Ascending aorta (tissue), 2 donors: ENCODE measurements at regions not wholly inside any gene's neighbourhood (a gene's known extent, or its start where the extent isn't known, plus 50 kb on each side); places are given as distances from the start of the nearest gene placed in this dataset.

Experiments
- DNase-seq, 2 donors: peaks; one replicate each; pipeline ENCODE4 v3.0.0-alpha.2; 2019; ENCODE audit warnings: low spot score in 2 of 2
- H3K27ac ChIP-seq, 2 donors: fragments of 200-600 bp; sonication (generic); one replicate each; pipeline ENCODE4 v1.5.1; 2016 to 2017; ENCODE audit warnings: mild to moderate bottlenecking in 1 of 2
- H3K27me3 ChIP-seq: fragments of 200-600 bp; sonication (generic); one replicate; pipeline ENCODE4 v1.5.1; 2017
- H3K36me3 ChIP-seq, 2 donors: fragments of 200-600 bp; sonication (generic); one replicate each; pipeline ENCODE4 v1.5.1; 2016
- H3K4me1 ChIP-seq, 2 donors: fragments of 200-600 bp; sonication (generic); one replicate each; pipeline ENCODE4 v1.5.1; 2016 to 2017; ENCODE audit warnings: mild to moderate bottlenecking in 1 of 2
- H3K4me3 ChIP-seq, 2 donors: fragments of 200-600 bp; sonication (generic); one replicate each; pipeline ENCODE4 v1.5.1; 2016 to 2017; ENCODE audit warnings: mild to moderate bottlenecking in 1 of 2
- H3K9me3 ChIP-seq, 2 donors: fragments of 200-600 bp; sonication (generic); one replicate each; pipeline ENCODE4 v1.5.1; 2016
- intact Hi-C: fragments of 100-400 bp; cut with DNase I; formaldehyde crosslinking; loops from one replicate; pipeline ENCODE4 v1.15.1; 2023
- TF ChIP-seq, protein P1 (sequence below), 3 experiments: fragments of 200-600 bp in 2 of 3; fragments of 450-650 bp in 1 of 3; sonication (generic) in 2 of 3; IDR thresholded peaks; one replicate each; pipeline ENCODE4 v1.5.1; 2016 to 2019; ENCODE audit warnings: antibody characterized with exemption in 3 of 3, mild to moderate bottlenecking in 1 of 3, moderate library complexity in 1 of 3

GRCh38 chr3:13163848-13164382, 90.7 kb upstream of the IQSEC1 start:
- no peaks in the 10 kb centered on the region for H3K4me1 ChIP-seq
- no peaks in the 10 kb centered on the region for H3K9me3 ChIP-seq
- intact Hi-C loops = no loop called here
- TF ChIP-seq, protein P1, sequence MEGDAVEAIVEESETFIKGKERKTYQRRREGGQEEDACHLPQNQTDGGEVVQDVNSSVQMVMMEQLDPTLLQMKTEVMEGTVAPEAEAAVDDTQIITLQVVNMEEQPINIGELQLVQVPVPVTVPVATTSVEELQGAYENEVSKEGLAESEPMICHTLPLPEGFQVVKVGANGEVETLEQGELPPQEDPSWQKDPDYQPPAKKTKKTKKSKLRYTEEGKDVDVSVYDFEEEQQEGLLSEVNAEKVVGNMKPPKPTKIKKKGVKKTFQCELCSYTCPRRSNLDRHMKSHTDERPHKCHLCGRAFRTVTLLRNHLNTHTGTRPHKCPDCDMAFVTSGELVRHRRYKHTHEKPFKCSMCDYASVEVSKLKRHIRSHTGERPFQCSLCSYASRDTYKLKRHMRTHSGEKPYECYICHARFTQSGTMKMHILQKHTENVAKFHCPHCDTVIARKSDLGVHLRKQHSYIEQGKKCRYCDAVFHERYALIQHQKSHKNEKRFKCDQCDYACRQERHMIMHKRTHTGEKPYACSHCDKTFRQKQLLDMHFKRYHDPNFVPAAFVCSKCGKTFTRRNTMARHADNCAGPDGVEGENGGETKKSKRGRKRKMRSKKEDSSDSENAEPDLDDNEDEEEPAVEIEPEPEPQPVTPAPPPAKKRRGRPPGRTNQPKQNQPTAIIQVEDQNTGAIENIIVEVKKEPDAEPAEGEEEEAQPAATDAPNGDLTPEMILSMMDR (IDR thresholded peaks at IDR 0.05) = no peak
- no peak for DNase-seq
- no peaks in the 10 kb centered on the region for H3K27me3 ChIP-seq
- no peaks in the 10 kb centered on the region for H3K36me3 ChIP-seq
- H3K27ac ChIP-seq = no peak overlapping the region
- H3K4me3 ChIP-seq = no peak overlapping the region

DNA sequence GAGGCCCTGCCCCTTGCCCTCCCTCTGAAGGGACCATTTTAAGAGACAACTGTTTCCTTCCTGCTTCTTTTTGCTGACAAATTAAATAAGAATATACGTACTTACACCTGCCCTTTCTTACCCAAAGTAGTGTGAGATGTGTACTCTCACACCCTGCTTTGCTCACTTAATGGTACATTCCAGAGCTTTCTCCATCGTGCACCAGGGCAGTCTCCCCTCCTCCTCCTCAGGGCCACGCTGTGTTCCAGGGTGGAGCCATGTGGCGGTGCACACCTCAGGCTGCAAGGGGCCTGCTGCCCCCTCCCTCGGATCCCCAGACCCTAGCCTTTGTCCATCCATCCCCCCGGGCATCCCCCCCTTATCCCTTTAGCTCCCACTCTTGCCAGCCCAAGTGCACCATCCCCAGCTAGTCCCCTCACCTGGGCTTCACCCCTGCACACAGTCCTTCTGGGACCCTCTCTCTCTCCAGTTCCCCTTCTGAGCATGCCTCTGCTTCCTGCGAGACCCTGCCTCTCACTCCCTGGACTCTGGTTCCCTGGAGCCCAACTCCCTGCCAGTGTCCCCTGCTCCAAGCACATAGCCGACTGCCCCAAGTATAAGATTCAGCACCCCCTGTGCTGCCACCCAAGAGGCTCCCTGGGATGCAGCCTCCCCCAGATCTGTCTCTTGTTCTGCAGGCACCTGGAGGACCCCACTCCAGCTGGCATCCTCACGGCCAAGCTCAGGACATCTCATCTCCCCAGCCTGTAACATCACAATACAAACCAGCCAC, 89.5 kb upstream of the IQSEC1 start:
- Histone ChIP-seq H3K4me3 (no peak overlapping the region), H3K9me3 (no peaks in the 10 kb centered on the region), H3K36me3 (no peaks in the 10 kb centered on the region), H3K4me1 (no peaks in the 10 kb centered on the region), H3K27ac (no peak overlapping the region), H3K27me3 (no peaks in the 10 kb centered on the region)
- intact Hi-C loops = no loop called here
- TF ChIP-seq, protein P1 (IDR thresholded peaks at IDR 0.05) = no peak
- DNase-seq = no peak

DNA sequence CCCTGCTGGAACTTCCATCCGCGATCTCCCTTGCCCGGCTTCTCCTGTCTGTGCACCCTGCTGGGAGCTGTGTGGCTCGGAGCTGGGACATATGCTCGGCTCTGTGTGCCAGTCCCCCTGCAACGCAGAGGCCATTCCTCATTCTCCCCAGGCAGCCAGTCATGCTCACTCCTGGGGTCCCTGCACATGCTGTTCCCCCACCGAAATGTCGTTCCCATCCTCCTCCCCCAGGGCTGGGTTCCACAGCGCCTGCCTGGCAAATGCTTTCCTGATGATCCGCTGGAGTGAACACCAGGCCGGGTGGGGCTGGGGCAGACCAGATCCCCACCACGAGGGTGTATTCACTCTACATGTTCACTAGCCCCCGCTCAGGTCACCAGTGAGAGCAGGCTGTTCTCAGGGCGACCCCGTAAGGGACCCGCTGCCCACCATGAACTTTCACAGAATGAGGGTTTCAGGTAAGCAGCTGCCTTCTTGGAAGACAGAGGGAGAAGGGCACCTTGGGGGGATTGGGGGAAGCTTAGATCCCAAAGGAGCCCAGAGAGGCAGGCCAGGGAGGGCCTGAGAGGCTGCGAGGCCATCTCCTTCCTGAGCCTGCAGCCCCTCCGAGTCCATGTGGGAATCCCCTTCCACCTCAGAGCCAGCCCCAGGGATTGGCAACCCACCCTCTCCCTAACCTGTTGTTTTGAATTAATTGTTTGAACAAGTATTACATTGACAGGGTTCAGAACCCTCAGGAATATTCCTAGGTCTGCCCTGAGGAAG, 88.7 kb upstream of the IQSEC1 start:
- no peaks in the 10 kb centered on the region for H3K27me3 ChIP-seq
- no peak for DNase-seq

GRCh38 chr3:13161021-13161759, 88.0 kb upstream of the IQSEC1 start:
- H3K4me3 ChIP-seq = no peak overlapping the region
- H3K36me3 ChIP-seq = no peaks in the 10 kb centered on the region
- TF ChIP-seq, protein P1 (IDR thresholded peaks at IDR 0.05) = no peak
- no peaks in the 10 kb centered on the region for H3K4me1 ChIP-seq
- peaks cover 0 to 8% of the 10 kb centered on the region in 2 donors for H3K9me3 ChIP-seq
- DNase-seq = no peak
- H3K27ac ChIP-seq = no peak overlapping the region
- no peaks in the 10 kb centered on the region for H3K27me3 ChIP-seq
- intact Hi-C loops = no loop called here

More for the DNA sequence above, 88.7 kb upstream of the IQSEC1 start:
- no peaks in the 10 kb centered on the region for H3K36me3 ChIP-seq
- TF ChIP-seq, protein P1 (IDR thresholded peaks at IDR 0.05) = no peak
- intact Hi-C loops = no loop called here
- H3K4me1 ChIP-seq = no peaks in the 10 kb centered on the region
- H3K27ac ChIP-seq = no peak overlapping the region
- no peak overlapping the region for H3K4me3 ChIP-seq
- H3K9me3 ChIP-seq = peaks cover 0 to 2% of the 10 kb centered on the region in 2 donors

DNA sequence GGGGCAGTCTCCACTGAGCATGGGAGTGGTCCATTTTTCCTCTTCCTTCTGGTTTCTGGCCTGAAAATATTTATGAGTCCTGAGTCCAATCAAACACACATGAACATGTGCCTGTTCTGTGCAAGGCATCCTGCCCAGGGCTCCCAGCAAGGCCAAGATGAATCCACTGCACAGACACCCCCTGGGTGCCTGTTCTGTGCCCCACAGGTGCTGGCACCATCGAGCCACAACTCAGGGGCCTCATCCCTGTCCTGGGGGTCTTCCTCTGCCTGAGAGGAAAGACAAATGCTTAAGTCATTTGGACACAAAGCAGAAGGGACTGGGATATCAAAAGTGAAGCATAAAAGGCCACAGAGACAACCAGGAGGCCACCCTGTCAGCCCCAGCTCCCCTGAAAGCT, 87.4 kb upstream of the IQSEC1 start:
- TF ChIP-seq, protein P1 (IDR thresholded peaks at IDR 0.05) = no peak
- Histone ChIP-seq H3K27ac (no peak overlapping the region), H3K9me3 (peaks cover 0 to 14% of the 10 kb centered on the region in 2 donors), H3K36me3 (no peaks in the 10 kb centered on the region), H3K4me1 (no peaks in the 10 kb centered on the region), H3K4me3 (no peak overlapping the region), H3K27me3 (no peaks in the 10 kb centered on the region)
- intact Hi-C loops = no loop called here
- DNase-seq = no peak
